CD14-positive monocyte (primary cell): ENCODE measurements at regions not wholly inside any gene's neighbourhood (a gene's known extent, or its start where the extent isn't known, plus 50 kb on each side); places are given as distances from the start of the nearest gene placed in this dataset.

Source experiments
- DNase-seq, 3 donors: peaks; one replicate each; pipeline ENCODE4 v3.0.0-alpha.2; 2011 to 2022
- H2AFZ ChIP-seq: 2 replicates; pipeline ENCODE4 v1.6.0; 2012; ENCODE audit warnings: mild to moderate bottlenecking, low read depth, low read length, inconsistent platforms; ENCODE audit not compliant: insufficient read depth, poor library complexity, severe bottlenecking
- H3K27ac ChIP-seq, 2 donors: 1 replicate in 1 of 2; 2 replicates in 1 of 2; pipeline ENCODE4 v1.5.1; 2012 to 2013; ENCODE audit warnings: low read length in 2 of 2, control low read depth in 1 of 2, inconsistent platforms in 1 of 2, low read depth in 1 of 2, mild to moderate bottlenecking in 1 of 2
- H3K27me3 ChIP-seq, 2 donors: one replicate each; pipeline versions ENCODE4 v1.6.0 to v1.6.1; 2011 to 2013; ENCODE audit warnings: low read length in 2 of 2; ENCODE audit not compliant: control insufficient read depth in 2 of 2, insufficient read depth in 2 of 2
- H3K36me3 ChIP-seq, 2 donors: replicated peaks in 1 of 2; 1 replicate in 1 of 2; 2 replicates in 1 of 2; pipeline versions ENCODE4 v1.5.1 to v1.6.1; 2012 to 2013; ENCODE audit warnings: low read length in 2 of 2, control low read depth in 1 of 2, inconsistent platforms in 1 of 2, mild to moderate bottlenecking in 1 of 2; ENCODE audit not compliant: insufficient read depth in 2 of 2, control insufficient read depth in 1 of 2
- H3K4me1 ChIP-seq, 2 donors: 1 replicate in 1 of 2; 2 replicates in 1 of 2; pipeline versions ENCODE4 v1.5.1 to v1.6.1; 2012 to 2013; ENCODE audit warnings: low read length in 2 of 2, control low read depth in 1 of 2, inconsistent platforms in 1 of 2, mild to moderate bottlenecking in 1 of 2, moderate library complexity in 1 of 2; ENCODE audit not compliant: insufficient read depth in 2 of 2, control insufficient read depth in 1 of 2
- H3K4me2 ChIP-seq: replicated peaks from 2 replicates; pipeline ENCODE3; 2012; ENCODE audit warnings: low read length, moderate library complexity, mild to moderate bottlenecking; ENCODE audit not compliant: poor library complexity, severe bottlenecking; ENCODE audit errors: extremely low read depth
- H3K4me3 ChIP-seq, 3 experiments: fragments of 200-600 bp in 1 of 3; sonication (generic) in 1 of 3; replicated peaks in 1 of 3; 1 replicate in 2 of 3; 2 replicates in 1 of 3; pipeline ENCODE4 v1.5.1; 2011 to 2013; ENCODE audit warnings: low read length in 3 of 3, mild to moderate bottlenecking in 3 of 3, control low read depth in 2 of 3, low read depth in 2 of 3, inconsistent platforms in 1 of 3, moderate library complexity in 1 of 3
- H3K79me2 ChIP-seq: 2 replicates; pipeline ENCODE4 v1.6.0; 2012; ENCODE audit warnings: mild to moderate bottlenecking, control low read depth, inconsistent platforms, low read length, moderate library complexity; ENCODE audit not compliant: insufficient read depth
- H3K9ac ChIP-seq: 2 replicates; pipeline ENCODE4 v1.6.0; 2017; ENCODE audit warnings: low read length, mild to moderate bottlenecking; ENCODE audit not compliant: insufficient read depth, poor library complexity, severe bottlenecking
- H3K9me3 ChIP-seq, 2 donors: replicated peaks in 1 of 2; 1 replicate in 1 of 2; 2 replicates in 1 of 2; pipeline versions ENCODE4 v1.5.1 to v1.6.1; 2012 to 2013; ENCODE audit warnings: low read length in 2 of 2, control low read depth in 1 of 2; ENCODE audit not compliant: control insufficient read depth in 1 of 2, insufficient read depth in 1 of 2
- H4K20me1 ChIP-seq: 2 replicates; pipeline ENCODE4 v1.6.0; 2012; ENCODE audit warnings: mild to moderate bottlenecking, low read length, control low read depth, moderate library complexity; ENCODE audit not compliant: insufficient read depth
- H3K27ac Mint-ChIP-seq, 7 donors: one replicate each; pipeline ENCODE4 v1.8.0; 2020; ENCODE audit warnings: mild to moderate bottlenecking in 7 of 7, mixed read lengths in 7 of 7, moderate library complexity in 6 of 7, inconsistent platforms in 2 of 7
- H3K27me3 Mint-ChIP-seq, 3 donors: one replicate each; pipeline ENCODE4 v1.8.0; 2021 to 2022; ENCODE audit warnings: low read depth in 3 of 3, mild to moderate bottlenecking in 3 of 3, mixed read lengths in 3 of 3, moderate library complexity in 3 of 3, inconsistent platforms in 1 of 3
- H3K36me3 Mint-ChIP-seq, 2 donors: one replicate each; pipeline ENCODE4 v1.8.0; 2020; ENCODE audit warnings: mixed read lengths in 2 of 2, inconsistent platforms in 1 of 2, mild to moderate bottlenecking in 1 of 2
- H3K4me1 Mint-ChIP-seq: one replicate; pipeline ENCODE4 v1.8.0; 2020; ENCODE audit warnings: mild to moderate bottlenecking, mixed read lengths
- H3K4me3 Mint-ChIP-seq, 2 donors: one replicate each; pipeline ENCODE4 v1.8.0; 2020; ENCODE audit warnings: mild to moderate bottlenecking in 2 of 2, mixed read lengths in 2 of 2, moderate library complexity in 1 of 2
- H3K9me3 Mint-ChIP-seq, 7 donors: one replicate each; pipeline ENCODE4 v1.8.0; 2020 to 2022; ENCODE audit warnings: mixed read lengths in 7 of 7, mild to moderate bottlenecking in 6 of 7, moderate library complexity in 6 of 7, inconsistent platforms in 2 of 7
- WGBS: methylation state at CpG from one replicate; pipeline ENCODE4 v1.1.5; 2013; ENCODE audit warnings: missing lambda C conversion rate; ENCODE audit not compliant: insufficient coverage; 5-methylcytosine and 5-hydroxymethylcytosine counted together
- intact Hi-C, 2 donors: fragments of 100-400 bp; cut with micrococcal nuclease; formaldehyde crosslinking; loops; one replicate each; pipeline versions ENCODE4 v1.15.0 to v1.15.1; 2023
- TF ChIP-seq, protein P1 (sequence below): fragments of 200-600 bp; IDR thresholded peaks from one replicate; pipeline ENCODE4 v1.8.0; 2022; ENCODE audit warnings: antibody characterized with exemption, mild to moderate bottlenecking

- no peak overlapping the region for H3K4me3 Mint-ChIP-seq
- no peak overlapping the region for H3K9ac ChIP-seq
- H3K9me3 ChIP-seq, result no peaks in the 10 kb centered on the region
- intact Hi-C loops, result no loop called here
- H3K79me2 ChIP-seq, result no peaks in the 10 kb centered on the region
- no peaks in the 10 kb centered on the region for H4K20me1 ChIP-seq
- TF ChIP-seq, protein P1, sequence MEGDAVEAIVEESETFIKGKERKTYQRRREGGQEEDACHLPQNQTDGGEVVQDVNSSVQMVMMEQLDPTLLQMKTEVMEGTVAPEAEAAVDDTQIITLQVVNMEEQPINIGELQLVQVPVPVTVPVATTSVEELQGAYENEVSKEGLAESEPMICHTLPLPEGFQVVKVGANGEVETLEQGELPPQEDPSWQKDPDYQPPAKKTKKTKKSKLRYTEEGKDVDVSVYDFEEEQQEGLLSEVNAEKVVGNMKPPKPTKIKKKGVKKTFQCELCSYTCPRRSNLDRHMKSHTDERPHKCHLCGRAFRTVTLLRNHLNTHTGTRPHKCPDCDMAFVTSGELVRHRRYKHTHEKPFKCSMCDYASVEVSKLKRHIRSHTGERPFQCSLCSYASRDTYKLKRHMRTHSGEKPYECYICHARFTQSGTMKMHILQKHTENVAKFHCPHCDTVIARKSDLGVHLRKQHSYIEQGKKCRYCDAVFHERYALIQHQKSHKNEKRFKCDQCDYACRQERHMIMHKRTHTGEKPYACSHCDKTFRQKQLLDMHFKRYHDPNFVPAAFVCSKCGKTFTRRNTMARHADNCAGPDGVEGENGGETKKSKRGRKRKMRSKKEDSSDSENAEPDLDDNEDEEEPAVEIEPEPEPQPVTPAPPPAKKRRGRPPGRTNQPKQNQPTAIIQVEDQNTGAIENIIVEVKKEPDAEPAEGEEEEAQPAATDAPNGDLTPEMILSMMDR, result no peak
- H3K4me1 ChIP-seq, result peaks cover 0 to 2% of the 10 kb centered on the region in 2 donors
- no peaks in the 10 kb centered on the region for H3K36me3 Mint-ChIP-seq
- H3K36me3 ChIP-seq, result no peaks in the 10 kb centered on the region
- no peak overlapping the region for H3K4me3 ChIP-seq
- peaks cover 0 to 2% (median 0%) of the 10 kb centered on the region in 3 donors for H3K27me3 Mint-ChIP-seq
- no peak overlapping the region for H3K4me2 ChIP-seq
- H3K4me1 Mint-ChIP-seq, result peaks cover 12% of the 10 kb centered on the region
- no peak overlapping the region for H2AFZ ChIP-seq
- no peaks in the 10 kb centered on the region for H3K9me3 Mint-ChIP-seq
- no CpG with 5 or more reads among the region's 1 CpG for WGBS
- DNase-seq, result no peak
- H3K27ac ChIP-seq, result no peak overlapping the region
- no peak overlapping the region for H3K27ac Mint-ChIP-seq
- no peaks in the 10 kb centered on the region for H3K27me3 ChIP-seq
Observed at GRCh38 chr6:135121434-135121833, 59.7 kb upstream of the MYB start.

GRCh38 chr6:135118134-135118730 lies 62.9 kb upstream of the MYB start:
- no peak overlapping the region for H3K4me3 Mint-ChIP-seq

More at GRCh38 chr6:135118134-135118730, 62.9 kb upstream of the MYB start:
- H3K4me2 ChIP-seq, result no peak overlapping the region
- Mint-ChIP-seq H3K9me3 (no peaks in the 10 kb centered on the region), H3K27me3 (peaks cover 0 to 2% (median 0%) of the 10 kb centered on the region in 3 donors), H3K4me1 (peaks cover 23% of the 10 kb centered on the region), H3K27ac (peak overlapping the region in 1 of 7 donors; percentile 41), H3K36me3 (no peaks in the 10 kb centered on the region)
- DNase-seq, result no peak
- no peak overlapping the region for H3K27ac ChIP-seq
- no peaks in the 10 kb centered on the region for H3K79me2 ChIP-seq
- peaks cover 9 to 10% of the 10 kb centered on the region in 2 donors for H3K4me1 ChIP-seq
- no peak overlapping the region for H3K9ac ChIP-seq
- no peaks in the 10 kb centered on the region for H3K27me3 ChIP-seq
- H3K9me3 ChIP-seq, result no peaks in the 10 kb centered on the region
- no peak overlapping the region for H2AFZ ChIP-seq
- no peaks in the 10 kb centered on the region for H3K36me3 ChIP-seq
- TF ChIP-seq, protein P1, result no peak
- H3K4me3 ChIP-seq, result no peak overlapping the region
- intact Hi-C loops, result no loop called here
- H4K20me1 ChIP-seq, result no peaks in the 10 kb centered on the region
- 87% methylated on average over 4 of the region's 5 CpGs for WGBS
